ENCODE measurements at regions not wholly inside any gene's neighbourhood (a gene's known extent, or its start where the extent isn't known, plus 50 kb on each side); places are given as distances from the start of the nearest gene placed in this dataset.

DNA sequence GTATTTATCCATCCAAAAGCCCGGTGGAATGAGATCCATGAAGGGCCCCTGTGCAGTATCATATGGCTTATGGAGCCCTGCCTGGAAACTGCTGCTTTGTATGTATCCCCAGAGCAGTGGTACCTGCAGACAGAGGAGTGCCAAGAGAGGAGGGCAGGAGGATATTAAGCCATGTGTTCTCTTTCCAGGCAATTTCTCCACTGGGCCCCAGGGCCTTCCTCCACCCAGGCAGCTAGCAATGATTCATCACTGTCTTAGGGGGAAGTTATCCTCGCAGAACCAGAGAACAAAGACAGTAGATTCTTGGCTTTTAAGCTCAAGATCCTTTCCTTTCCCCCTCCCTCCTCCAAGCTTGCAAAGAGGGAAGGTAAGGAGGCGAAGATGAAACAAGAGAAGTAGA lies 98.1 kb downstream of the LRRC30 start:
- 41 to 52% methylated on average over 3 of the region's 3 CpGs for WGBS, 2 donors
- H3K36me3 ChIP-seq = no peaks in the 10 kb centered on the region
- no peak for DNase-seq
- no peak overlapping the region for H3K4me3 ChIP-seq
- no peaks in the 10 kb centered on the region for H3K9me3 ChIP-seq
- TF ChIP-seq POLR2AphosphoS5 (IDR thresholded peaks at IDR 0.05) = no peak
- TF ChIP-seq POLR2A (IDR thresholded peaks at IDR 0.05) = no peak
- TF ChIP-seq, protein P1, sequence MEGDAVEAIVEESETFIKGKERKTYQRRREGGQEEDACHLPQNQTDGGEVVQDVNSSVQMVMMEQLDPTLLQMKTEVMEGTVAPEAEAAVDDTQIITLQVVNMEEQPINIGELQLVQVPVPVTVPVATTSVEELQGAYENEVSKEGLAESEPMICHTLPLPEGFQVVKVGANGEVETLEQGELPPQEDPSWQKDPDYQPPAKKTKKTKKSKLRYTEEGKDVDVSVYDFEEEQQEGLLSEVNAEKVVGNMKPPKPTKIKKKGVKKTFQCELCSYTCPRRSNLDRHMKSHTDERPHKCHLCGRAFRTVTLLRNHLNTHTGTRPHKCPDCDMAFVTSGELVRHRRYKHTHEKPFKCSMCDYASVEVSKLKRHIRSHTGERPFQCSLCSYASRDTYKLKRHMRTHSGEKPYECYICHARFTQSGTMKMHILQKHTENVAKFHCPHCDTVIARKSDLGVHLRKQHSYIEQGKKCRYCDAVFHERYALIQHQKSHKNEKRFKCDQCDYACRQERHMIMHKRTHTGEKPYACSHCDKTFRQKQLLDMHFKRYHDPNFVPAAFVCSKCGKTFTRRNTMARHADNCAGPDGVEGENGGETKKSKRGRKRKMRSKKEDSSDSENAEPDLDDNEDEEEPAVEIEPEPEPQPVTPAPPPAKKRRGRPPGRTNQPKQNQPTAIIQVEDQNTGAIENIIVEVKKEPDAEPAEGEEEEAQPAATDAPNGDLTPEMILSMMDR (IDR thresholded peaks at IDR 0.05) = no peak
- TF ChIP-seq EP300 (IDR thresholded peaks at IDR 0.05) = no peak
- no peak overlapping the region for H3K27ac ChIP-seq
- H3K27me3 ChIP-seq = no peaks in the 10 kb centered on the region
- intact Hi-C loops (cut with DNase I) = no loop called here
- H3K4me1 ChIP-seq = no peaks in the 10 kb centered on the region

DNA sequence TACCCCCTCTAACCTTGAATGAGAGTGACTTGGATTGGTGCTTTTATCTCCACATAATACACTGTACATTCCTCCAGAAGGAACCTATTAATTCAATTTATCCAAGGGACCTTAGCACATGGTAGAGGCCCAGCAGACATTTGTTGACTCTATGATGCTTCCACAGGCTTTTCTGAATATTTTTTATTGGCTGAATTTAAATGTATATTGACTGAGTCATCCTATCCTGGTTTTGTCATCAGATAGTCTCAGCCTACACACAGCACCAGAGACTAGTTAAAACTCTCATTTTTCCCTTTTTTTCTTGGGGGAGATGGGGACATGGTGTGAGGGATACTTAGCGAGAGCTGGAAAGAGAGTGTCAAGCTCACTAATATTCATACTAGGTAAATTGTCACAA lies 101.6 kb downstream of the LRRC30 start:
- no peaks in the 10 kb centered on the region for H3K9me3 ChIP-seq
- WGBS, 2 donors = 93 to 100% methylated on average over 1 of the region's 1 CpG

DNA sequence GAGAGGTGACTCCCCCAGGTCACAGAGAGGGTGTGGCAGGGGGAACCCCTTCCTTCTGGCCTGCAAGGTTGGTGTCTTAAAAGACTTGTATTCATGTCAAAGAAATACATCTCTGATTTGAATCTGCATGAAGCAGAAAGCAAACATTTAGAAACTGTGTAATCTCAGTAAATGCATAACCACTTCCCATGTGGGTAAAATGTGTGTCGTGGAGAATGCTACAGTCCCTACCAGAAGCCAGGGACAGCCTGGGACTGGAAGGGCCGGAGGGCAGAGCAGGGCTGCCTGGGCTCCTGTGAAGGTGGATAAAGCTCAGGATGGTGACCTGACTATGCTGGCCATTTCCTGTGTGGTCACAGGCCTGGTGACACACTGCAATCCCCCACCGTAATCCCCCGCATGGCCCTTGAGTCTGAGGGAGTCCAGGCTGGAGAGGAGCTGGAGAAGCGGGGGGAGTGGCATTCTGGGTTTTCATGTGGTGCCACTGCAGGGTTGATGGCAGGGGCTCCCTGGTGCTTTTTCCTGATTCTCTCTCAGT lies 102.2 kb downstream of the LRRC30 start:
- no peak for DNase-seq
- no peak overlapping the region for H3K4me3 ChIP-seq
- H3K36me3 ChIP-seq = no peaks in the 10 kb centered on the region
- intact Hi-C loops (cut with DNase I) = no loop called here
- no peaks in the 10 kb centered on the region for H3K4me1 ChIP-seq
- WGBS, 2 donors = 91 to 93% methylated on average over 5 of the region's 5 CpGs
- TF ChIP-seq POLR2AphosphoS5 (IDR thresholded peaks at IDR 0.05) (no peak), POLR2A (IDR thresholded peaks at IDR 0.05) (no peak), EP300 (IDR thresholded peaks at IDR 0.05) (no peak)
- TF ChIP-seq, protein P1 (IDR thresholded peaks at IDR 0.05) = no peak
- H3K9me3 ChIP-seq = no peaks in the 10 kb centered on the region
- no peaks in the 10 kb centered on the region for H3K27me3 ChIP-seq
- no peak overlapping the region for H3K27ac ChIP-seq

More for the DNA sequence above, 101.6 kb downstream of the LRRC30 start:
- no peak for DNase-seq
- Histone ChIP-seq H3K27me3 (no peaks in the 10 kb centered on the region), H3K4me3 (no peak overlapping the region), H3K36me3 (no peaks in the 10 kb centered on the region), H3K4me1 (no peaks in the 10 kb centered on the region), H3K27ac (no peak overlapping the region)
- intact Hi-C loops (cut with DNase I) = no loop called here
- TF ChIP-seq POLR2AphosphoS5 (IDR thresholded peaks at IDR 0.05) = no peak
- TF ChIP-seq, protein P1 (IDR thresholded peaks at IDR 0.05) = no peak
- TF ChIP-seq POLR2A (IDR thresholded peaks at IDR 0.05) = no peak
- TF ChIP-seq EP300 (IDR thresholded peaks at IDR 0.05) = no peak

DNA sequence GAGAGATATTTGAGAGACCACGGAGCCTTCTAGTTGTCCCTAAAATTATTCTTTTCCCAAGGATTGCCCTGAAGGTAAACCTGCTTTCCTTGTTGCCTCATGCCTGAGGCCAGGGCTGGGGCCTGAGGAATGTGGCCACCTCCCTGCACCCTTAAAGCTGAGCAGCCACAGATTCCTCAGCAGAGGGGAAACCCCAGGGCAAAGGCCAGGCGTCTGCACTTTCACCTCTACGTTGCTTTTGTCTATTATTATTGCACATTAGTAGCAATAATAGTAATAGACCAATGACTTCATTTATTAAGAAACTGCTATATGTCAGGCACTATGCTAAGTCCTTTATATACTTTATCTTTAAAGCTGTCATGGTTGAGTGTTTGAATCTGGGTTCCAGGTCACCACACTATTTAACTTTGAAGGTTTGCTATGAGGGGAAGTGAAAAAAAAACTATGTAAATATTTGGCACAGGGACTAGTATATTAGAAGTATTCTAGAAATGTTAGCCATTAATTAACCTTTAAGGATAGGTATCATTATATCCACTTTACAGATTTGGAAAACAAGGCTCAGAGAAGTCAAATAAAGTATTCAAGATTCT lies 104.2 kb downstream of the LRRC30 start:
- no peaks in the 10 kb centered on the region for H3K9me3 ChIP-seq
- TF ChIP-seq, protein P1 (IDR thresholded peaks at IDR 0.05) = no peak
- TF ChIP-seq EP300 (IDR thresholded peaks at IDR 0.05) (no peak), POLR2AphosphoS5 (IDR thresholded peaks at IDR 0.05) (no peak), POLR2A (IDR thresholded peaks at IDR 0.05) (no peak)
- DNase-seq = no peak
- intact Hi-C loops (cut with DNase I) = no loop called here
- H3K4me1 ChIP-seq = no peaks in the 10 kb centered on the region
- no peak overlapping the region for H3K4me3 ChIP-seq
- WGBS, 2 donors = 36 to 76% methylated on average over 3 of the region's 3 CpGs
- no peaks in the 10 kb centered on the region for H3K27me3 ChIP-seq
- H3K27ac ChIP-seq = no peak overlapping the region
- no peaks in the 10 kb centered on the region for H3K36me3 ChIP-seq

DNA sequence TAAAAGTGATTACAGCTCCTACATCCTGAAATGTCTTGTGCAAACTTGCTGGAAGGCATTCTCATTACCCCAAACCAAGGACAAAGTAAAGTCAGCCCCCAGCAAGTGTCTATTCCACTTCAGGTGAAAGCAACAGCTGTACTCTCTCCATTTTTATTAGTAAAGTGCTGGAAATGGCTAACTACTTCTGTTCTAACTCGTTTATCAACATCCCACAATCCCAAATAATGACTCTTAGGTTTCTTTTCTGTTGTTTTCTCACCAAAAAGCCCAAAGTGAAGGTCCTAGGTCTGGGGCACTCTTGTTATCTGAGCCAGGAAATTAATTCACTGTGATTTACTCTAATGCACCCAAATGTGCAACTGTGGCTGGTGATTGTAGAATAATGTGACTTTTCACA lies 105.7 kb downstream of the LRRC30 start:
- no peak for DNase-seq
- no peaks in the 10 kb centered on the region for H3K36me3 ChIP-seq
- no peaks in the 10 kb centered on the region for H3K4me1 ChIP-seq
- no peak overlapping the region for H3K4me3 ChIP-seq
- no peak overlapping the region for H3K27ac ChIP-seq
- no peaks in the 10 kb centered on the region for H3K9me3 ChIP-seq
- 5 to 40% methylated on average over 1 of the region's 1 CpG for WGBS, 2 donors
- intact Hi-C loops (cut with DNase I) = no loop called here
- TF ChIP-seq POLR2AphosphoS5 (IDR thresholded peaks at IDR 0.05) = no peak
- no peak for TF ChIP-seq EP300 (IDR thresholded peaks at IDR 0.05)
- TF ChIP-seq, protein P1 (IDR thresholded peaks at IDR 0.05) = no peak
- no peaks in the 10 kb centered on the region for H3K27me3 ChIP-seq

All from sigmoid colon (tissue), 6 donors.